GOT3 (cell line): ENCODE measurements at regions not wholly inside any gene's neighbourhood (a gene's known extent, or its start where the extent isn't known, plus 50 kb on each side); places are given as distances from the start of the nearest gene placed in this dataset.

Source experiments
- DNase-seq: peaks from one replicate; lab custom pipeline; 2025; ENCODE audit warnings: mixed read lengths; lab: John Stamatoyannopoulos, UW

DNA sequence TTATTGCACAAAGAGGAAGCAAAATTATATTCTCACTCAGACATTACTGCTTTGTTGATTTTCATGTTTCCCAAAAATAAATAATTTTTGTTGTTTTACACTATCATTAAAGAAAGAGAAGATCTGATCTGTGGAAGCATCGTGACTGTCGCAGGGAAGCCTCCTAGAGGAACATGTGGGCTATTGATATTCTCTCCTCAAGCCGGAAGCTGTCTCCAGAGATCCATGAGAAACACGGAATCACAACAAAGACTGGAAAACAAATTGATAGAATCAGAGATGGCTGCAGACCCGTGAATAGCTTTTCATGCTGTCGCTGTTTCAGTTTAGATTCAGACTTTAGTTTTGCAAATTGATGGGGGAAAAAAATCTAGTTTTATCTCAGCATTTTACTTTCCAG is 235.2 kb upstream of the TMPO start:
- DNase-seq = no peak

DNA sequence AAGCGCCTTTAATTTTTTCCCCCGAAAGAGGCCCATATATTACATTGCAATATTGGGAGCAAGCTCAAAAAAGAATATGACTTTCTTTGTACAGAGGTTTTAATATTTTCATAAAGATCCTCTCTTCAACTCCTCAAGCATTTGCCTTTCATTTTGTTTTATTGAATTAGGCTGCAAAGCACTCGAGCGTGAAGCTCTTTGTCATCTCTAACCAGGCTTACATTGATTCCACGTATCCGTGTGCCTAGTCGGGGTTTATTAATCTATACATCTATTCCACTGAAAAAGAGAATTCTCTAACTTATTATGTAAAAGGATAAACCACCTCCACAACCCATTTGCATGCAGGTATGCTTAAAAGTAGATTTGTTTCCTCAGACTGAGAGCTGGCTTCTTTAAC is 234.8 kb upstream of the TMPO start:
- DNase-seq = no peak

DNA sequence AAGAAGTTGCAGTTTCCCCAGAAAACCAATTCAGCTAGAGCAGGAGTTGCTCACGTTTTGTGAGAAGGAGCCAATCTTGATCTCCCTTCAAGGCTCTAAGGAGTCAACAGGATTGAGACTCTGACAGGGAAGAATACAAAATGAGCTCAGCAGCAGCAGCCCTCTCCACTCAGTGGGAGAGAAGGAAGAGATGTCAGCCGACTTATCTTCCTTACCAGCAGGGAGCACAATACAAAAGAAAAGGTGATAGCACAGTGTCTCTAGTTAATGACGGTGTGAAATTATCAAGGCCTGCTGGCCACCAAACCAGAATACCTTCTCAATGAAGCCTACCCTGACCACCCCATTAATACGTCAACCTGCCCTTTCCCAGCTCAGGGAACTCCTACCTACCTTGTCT is 223.6 kb upstream of the TMPO start:
- no peak for DNase-seq

DNA sequence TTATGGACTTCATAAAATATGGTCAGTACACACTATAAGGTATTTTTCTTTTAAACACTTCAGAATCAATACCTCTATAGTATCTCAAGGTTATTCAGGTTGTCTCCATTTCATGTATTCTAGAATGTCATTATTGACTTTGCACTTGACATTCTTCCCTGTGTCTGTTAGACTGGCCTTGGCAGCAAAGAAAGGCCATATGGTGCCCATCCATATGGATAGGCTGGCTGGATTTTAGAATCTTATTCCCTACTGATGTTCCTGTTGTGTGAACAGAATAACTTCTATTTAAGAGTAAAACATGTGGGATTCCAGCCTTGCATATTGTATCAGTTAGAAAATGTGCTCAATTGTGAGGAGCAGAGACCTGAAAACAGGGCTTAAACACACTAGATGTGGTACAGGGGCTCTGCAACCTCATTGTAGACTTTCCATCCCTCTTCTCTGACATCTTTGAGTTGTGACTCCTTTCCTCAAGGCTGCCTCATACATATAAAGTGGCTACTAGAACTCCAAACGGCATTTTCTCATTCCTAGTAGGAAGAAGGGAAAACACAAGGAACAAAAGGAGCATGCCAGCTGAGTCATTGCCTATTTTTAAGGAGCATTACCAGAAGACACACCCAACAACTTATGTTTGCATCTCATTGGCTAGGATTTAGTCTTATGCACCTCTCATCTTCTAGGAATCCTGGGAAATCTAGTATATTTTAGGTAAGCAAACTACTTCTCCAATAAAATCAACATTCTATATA is 221.2 kb upstream of the TMPO start:
- no peak for DNase-seq

DNA sequence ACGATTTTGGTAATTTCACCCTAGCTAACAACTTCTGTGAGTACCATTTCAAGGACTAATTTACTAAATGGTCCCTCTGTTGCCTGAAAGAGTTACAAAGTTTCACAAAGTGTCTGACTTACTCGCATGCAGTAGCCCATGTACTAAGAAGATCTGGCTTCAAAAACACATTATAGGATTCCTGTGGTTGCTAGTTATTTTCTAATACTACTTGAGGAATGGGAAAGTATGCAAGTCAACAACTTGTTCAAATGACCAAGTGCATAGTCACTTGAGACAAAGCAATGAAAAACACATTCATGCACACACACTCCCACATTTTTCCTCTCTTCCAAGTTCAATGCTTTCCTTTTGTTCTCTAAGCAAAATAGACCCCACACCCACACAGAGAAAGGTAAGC is 219.7 kb upstream of the TMPO start:
- DNase-seq = no peak

DNA sequence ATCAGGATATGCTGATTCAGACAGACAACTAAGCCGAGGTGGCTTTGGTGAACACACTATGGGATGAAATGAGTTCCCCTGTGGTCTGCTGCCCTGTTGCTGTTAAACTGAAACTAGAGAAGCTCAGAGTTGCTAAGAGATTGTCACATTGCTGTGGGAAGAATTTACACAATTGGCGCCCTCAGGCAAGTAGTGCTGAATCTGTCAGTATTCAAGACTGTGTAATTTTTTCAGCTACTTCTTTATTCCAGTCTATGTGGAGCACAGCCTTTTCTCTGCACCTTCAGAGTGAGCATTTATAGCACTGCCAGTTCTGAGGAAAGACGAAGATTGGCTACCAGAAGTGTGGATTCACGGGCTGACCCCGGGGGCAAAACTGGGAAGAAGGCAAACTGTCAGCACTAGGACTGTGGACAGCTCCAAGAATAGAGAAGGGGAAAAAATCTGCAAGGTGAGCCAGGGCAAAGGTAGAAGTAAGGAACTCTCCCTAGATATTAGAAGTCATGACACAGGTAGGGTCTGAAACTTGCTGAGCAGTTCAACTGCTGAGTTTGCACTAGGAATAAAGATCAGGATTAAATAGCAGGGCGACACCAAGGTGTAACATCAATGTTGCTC is 218.8 kb upstream of the TMPO start:
- no peak for DNase-seq

DNA sequence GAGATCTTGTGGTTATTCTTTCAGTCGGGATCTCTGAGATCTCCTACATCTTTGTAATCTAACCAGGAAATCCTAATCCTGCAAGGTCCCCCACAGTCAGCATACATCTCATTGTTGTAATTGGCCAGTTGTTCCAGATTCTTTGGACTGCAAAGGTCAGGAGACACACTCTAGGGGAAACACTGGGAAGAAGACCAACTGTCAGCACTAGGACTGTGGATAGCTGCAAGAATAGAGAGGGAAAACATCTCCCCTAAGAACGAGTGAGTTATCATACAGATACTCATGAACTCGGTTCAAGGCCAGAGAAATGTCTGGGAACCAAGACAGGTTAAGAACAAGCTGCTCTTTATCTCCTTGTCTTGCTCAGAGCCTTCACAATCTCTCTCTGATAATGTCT is 217.9 kb upstream of the TMPO start:
- no peak for DNase-seq

DNA sequence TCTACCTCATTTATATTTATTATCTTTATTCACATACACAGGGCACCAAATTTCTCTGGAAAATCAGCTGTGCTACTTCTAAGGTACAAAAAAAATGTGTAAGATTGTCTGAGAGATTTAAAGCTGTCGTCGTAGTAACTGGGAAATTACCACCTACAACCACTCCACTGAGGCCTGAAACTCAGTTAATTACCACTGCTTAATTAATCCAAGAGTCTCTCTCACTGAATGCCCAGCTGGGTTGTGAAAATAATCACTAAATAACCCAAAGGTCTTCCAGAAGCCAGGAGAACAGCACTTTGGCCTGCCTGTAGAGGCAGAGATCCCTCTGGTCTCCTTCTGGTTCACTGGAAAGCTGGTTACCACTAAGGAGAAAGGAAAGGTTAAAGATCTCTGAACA is 207.2 kb upstream of the TMPO start:
- no peak for DNase-seq

DNA sequence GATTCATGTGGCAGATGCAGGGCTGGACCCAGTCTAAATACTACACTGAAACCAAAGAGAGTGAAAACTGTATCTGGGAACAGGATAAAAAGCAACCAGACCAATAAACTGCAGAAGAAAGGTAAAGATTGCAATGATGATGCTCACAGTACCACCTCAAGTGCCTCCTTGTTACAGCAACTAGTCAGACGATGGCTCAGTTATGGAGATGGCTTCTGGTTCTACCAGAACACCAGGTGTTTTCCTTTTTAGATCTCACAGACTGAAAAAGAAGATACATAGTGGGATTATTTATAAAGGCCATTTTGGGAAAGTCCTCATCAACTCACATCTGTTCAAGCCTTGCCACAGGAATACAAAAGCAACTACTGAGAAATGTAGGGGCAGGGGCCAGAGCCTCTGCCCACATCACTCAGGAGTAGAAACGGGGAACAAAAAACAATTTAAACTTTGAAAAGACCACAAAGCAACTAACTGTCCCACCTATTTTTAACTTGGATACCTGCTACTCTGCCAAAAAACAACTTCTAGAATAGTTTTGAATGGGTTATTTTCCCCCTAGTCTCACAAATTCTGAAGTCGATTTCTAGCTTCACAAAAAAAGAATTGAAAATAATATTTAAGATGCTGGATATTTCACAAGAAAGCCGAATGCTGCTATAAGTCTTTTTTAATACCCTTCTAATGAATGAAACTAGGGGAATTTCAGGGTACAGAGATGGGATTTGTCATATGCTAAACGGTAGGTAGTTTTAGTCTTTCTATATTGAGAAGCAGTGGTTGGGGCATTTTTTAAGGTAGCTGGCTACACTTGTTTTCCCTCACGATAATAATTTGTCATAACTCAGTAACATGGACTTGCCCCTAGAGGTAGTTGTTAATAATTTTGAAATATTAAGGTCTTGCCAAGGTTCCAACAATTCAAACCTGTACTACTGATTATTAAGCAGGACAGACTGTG is 197.2 kb upstream of the TMPO start:
- DNase-seq = no peak

DNA sequence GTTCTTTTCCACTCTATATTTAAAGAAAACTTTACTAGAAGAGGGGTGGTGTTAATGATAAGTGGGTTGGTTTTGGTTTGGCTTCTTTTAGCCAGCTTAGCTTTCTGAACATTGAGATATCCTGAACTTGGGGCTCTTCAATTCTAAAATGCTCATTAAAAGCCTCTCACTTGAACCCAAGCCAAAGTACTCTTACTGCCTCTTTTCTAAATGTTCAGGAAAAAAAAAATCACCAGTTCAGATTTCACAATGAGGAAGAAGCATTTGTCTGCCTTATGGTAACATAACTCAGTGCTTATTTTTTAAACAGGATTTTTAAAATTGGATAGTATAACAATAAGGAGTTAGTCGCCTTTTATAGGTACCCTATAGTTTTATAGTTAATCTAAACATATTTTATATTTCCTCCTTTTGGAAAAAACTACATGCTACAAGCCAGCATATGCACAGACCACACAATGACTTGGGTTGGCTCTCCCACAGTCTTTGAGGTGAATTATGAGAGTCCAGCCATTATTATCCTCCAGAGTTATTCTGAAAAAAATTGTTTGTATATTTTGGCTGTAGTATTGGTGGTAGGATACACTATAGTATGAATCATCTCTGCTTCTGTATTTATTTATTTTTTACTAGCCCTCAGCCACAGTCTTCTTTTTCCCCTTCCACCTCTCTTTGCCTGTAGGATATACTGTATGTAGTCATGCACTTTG is 195.5 kb upstream of the TMPO start:
- no peak for DNase-seq

DNA sequence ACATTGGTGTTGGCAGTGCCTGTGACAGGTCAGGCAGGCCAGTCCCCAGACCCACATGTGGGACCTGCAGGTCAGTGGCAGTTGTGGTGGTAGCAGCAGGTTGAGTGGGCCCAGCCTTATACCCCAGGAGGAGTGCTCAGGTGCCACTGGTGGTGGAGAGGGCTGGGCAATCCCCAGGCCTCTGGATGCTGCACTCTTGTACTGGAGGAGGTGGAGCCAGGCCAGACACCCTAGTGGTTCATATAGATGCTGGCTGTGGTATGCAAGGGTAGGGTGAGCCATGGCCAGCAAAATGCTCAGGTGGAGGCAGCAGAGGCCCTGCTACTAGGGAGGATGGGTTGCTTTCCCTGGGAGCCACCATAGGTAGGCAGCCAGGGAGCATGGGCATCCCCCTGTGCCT is 190.4 kb upstream of the TMPO start:
- no peak for DNase-seq

DNA sequence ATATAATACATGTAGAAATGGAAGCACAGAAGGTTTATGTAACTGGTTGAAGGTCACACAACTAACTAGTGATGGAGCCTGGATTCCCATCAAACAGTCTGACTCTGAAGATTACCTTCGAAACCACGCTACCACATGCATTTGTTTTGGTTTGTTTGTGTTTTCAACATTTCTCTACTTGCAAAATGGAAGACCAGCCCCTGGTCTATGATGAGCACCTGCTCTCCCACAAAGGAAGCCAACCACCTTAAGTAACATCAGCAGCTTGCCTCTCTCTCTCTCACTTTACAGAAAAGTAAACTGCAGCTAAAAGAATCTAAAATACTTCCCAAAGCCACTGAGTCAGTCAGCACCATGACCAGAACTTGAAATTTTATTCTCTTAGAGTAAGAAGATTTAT is 186.9 kb upstream of the TMPO start:
- DNase-seq = no peak

DNA sequence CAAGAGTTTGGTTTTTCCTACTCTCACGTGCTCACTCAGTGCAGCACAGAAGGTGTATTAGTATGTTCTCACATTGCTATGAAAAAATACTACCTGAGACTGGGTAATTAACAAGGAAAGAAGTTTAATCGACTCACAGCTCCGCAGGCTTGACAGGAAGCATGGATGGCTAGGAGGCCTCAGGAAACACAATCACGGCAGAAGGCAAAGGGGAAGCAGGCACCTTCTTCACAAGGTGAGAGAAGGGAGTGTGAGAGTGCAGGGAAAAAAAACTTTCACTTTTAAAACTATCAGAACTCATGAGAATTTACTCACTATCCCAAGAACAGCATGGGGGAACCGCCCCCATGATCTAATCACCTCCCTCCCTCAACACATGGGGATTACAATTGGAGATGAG is 185.8 kb upstream of the TMPO start:
- DNase-seq = no peak

DNA sequence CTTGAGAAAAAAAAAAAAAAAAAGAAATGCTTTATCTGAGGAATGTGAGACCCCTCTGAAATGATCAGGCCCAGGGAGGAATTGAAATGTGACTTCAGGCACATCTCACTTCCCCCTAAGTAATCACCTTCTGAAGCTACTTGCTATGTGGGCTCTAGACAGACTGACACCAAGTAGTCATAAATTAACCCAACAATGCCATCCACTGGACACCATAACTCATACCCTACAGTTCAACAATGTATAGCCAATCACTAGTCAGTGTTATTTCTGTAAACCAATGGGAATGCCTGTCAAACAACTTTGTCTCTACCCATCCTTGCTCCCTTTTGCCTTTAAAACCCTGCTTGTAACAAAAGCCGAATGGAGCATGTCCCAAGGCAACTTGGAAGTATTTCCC is 182.7 kb upstream of the TMPO start:
- DNase-seq = no peak

DNA sequence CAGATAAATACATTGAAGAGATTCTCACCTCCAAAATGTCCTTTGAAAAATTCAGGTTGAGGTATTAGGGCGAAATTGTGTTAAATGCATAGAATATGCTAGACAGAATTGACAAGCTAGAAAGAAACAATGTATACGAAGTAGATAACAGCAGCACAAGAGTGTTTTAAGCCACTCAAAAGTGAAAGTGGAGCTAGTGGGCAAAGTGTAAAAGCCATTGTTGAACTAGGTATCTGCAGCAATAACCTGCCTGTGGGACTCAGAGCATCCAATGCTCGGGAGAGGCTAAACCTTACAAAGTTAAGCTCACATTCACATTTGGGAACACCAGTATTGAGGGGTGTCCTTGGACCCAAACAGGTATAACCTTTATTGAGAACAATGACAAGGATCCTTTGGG is 180.6 kb upstream of the TMPO start:
- no peak for DNase-seq

DNA sequence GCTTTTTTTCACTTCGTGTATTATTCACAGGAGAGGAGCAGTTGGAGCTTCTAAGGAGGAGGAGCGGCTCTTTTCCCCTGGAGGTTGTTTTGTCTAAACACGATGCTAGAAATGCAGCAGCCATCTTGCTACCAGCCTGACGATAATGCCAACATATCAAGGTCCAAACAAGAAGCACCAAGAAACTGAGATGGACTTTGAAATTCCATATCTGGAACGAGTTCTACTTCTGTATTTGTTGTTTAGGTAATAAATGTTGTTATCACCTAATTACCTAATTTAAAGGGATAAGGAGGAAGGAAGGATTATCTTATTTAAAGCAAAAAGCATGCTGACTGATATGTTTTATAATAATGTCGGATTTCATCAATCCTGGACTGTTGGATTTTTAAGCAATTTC is 174.4 kb upstream of the TMPO start:
- no peak for DNase-seq

DNA sequence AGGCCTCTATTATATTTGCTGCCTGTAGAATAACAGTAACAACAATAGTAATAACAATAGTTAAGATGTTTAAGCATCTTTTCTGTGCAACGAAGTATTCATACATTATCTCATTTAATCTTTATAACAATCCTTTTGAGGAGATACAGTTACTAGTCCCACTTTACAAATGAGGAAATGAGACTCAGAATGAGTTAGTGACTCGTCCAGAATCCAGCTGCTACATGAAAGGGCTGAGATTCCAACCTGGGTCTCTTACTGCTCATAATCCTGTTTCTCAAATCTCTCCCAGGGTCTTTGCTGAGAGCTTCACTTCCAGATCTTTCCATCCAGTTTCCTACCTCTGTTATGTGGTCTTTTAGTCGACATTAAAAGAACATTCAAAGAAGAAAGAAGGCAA is 173.7 kb upstream of the TMPO start:
- no peak for DNase-seq

DNA sequence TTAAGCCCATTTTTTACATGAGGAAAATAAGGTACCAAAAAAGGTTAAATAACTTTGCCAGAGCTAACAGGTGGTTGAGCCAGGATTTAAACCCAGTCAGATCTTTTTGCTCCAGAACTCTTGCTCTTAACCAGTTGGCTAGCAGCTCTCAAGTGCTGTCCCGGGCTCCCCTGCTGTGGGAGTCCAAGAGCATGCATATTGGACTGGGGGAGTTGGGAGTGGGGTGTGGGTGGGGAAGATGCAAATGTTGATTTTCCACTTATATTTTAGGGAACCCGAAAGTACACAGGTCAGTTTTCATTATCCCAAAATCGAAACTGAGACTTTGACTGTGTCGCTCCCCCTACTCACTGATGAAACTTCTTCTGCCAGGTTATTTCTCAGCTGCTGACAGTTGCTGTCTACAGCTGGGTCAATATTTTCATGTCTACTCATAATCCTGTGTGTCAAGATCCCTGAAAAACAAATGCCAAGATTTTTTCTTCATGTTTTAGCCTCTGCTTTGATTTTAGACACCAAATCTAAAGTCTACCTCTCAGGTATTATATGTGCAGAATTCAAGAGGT is 172.3 kb upstream of the TMPO start:
- DNase-seq = no peak

DNA sequence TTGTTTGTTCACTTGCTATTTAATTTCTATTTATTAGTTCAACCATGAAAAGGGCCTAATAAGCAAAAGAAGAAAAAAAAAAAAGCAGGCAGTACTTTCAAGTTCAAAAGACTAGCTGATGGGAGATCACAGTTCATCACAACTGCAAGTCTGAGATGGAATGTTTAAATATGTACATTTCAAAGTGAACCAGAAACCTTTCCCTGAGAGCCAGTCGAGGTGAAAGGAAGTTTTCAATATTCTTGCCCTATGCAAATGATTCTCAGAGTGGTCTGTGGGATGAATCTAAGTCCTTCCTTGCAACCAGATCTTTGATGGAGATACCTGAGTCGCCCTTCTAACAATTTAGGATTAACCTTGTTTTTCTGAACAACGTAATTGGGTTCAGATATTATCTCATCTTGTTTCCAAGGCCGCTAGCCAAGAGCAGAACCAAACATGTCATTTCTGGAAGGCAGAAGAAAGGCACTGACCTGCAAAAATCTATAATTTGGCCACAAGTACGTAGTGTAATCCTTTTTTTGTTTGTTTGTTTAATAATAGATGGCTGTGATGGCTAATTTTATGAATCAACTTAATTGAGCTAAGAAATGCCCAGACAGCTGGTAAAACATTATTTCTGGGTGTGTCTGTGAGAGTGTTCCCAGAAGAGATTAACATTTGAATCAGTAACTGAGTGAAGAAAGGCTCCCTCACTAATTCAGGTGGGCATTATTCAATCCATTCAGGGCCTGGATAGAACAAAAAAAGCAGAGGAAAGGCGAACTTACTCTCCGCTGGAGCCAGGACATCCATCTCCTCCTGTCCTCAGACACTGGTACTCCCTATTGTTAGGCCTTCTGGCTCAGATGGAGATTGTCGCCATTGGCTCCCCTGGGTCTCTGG is 171.1 kb upstream of the TMPO start:
- DNase-seq = no peak

DNA sequence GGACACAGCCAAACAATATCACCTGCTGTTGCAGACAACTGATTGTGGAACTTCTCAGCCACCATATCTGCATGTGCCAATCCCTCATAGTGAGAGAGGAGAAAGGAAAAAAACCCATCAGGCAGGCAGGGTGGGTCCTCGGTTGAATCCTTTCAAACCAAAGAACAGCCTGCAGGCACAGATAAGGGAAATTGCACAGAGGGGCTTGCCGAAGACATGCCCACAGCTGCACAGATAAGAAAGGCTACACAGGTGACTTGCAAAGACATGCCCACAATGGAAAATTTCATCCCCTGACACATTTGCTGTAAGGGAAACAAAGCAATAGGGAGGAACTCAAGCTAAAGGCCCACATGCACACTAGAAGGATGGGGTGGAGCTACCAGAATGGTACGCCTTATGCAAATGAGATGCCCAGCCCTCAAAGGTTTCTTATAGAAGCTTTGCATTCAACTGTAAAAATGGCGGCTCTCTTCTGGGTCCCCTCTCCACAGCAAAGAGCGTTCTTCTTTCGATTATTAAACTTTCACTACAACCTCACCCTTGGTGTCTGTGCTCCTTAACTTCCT is 170.0 kb upstream of the TMPO start:
- no peak for DNase-seq

DNA sequence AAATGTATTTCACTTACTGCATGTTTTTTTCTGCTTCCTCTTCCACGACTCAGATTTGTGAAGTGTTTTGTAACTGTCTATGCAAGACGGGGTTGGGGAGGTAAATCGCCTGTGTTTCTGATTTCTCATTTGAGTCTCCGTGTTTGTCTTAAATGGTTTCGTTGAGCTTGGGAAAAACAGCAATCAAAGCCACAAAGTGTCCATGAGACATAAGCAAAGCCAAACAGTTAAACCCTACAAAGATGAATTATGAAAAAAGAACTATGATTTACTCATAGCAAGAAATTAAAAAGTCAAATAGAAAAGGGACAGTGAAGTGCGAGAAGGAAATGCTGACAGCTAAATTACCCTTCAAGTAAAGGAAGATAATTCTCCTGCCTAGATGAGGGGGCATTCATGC is 164.3 kb upstream of the TMPO start:
- no peak for DNase-seq
